KMS-11 (cell line): ENCODE measurements at regions not wholly inside any gene's neighbourhood (a gene's known extent, or its start where the extent isn't known, plus 50 kb on each side); places are given as distances from the start of the nearest gene placed in this dataset.

Experiments used
- H2AFZ ChIP-seq: fragments of 200-600 bp; sonication (generic); 2 replicates; pipeline ENCODE4 v1.6.1; 2016; ENCODE audit warnings: antibody characterized with exemption, mixed run types, low read depth
- H3K27ac ChIP-seq: fragments of 200-600 bp; sonication (generic); 2 replicates; pipeline ENCODE4 v1.6.1; 2016; ENCODE audit warnings: mild to moderate bottlenecking, mixed run types
- H3K27me3 ChIP-seq: fragments of 200-600 bp; sonication (generic); 2 replicates; pipeline ENCODE4 v1.6.1; 2017; ENCODE audit warnings: mild to moderate bottlenecking, low read depth, mixed run types, moderate library complexity; ENCODE audit not compliant: insufficient read depth
- H3K36me3 ChIP-seq: fragments of 200-600 bp; sonication (generic); 2 replicates; pipeline ENCODE4 v1.6.1; 2017; ENCODE audit warnings: mild to moderate bottlenecking, mixed run types; ENCODE audit not compliant: insufficient read depth
- H3K4me1 ChIP-seq: fragments of 200-600 bp; sonication (generic); 2 replicates; pipeline ENCODE4 v1.6.1; 2016; ENCODE audit warnings: mild to moderate bottlenecking, low read depth, mixed run types; ENCODE audit not compliant: poor library complexity, severe bottlenecking
- H3K4me2 ChIP-seq: fragments of 200-600 bp; sonication (generic); 2 replicates; pipeline ENCODE4 v1.7.0; 2016; ENCODE audit warnings: mild to moderate bottlenecking, mixed run types
- H3K4me3 ChIP-seq: fragments of 200-600 bp; sonication (generic); IDR thresholded peaks from 2 replicates; pipeline ENCODE4 v1.6.1; 2017; ENCODE audit warnings: low read depth, low read length, mixed read lengths; ENCODE audit not compliant: insufficient read depth
- H3K79me2 ChIP-seq: fragments of 200-600 bp; sonication (generic); 2 replicates; pipeline ENCODE4 v1.6.1; 2016; ENCODE audit warnings: low read depth, mixed run types; ENCODE audit not compliant: insufficient read depth
- H3K9ac ChIP-seq: fragments of 200-600 bp; sonication (generic); 2 replicates; pipeline ENCODE4 v1.6.1; 2016; ENCODE audit warnings: mild to moderate bottlenecking, mixed run types
- H4K20me1 ChIP-seq: fragments of 200-600 bp; sonication (generic); 2 replicates; pipeline ENCODE4 v1.6.1; 2016; ENCODE audit warnings: mild to moderate bottlenecking, mixed run types; ENCODE audit not compliant: insufficient read depth
- TF ChIP-seq, protein P1 (sequence below): fragments of 200-600 bp; sonication (generic); conservative IDR thresholded peaks from 2 replicates; pipeline ENCODE4 v1.6.1; 2017; ENCODE audit warnings: low read depth, mild to moderate bottlenecking, antibody characterized with exemption, low read length, moderate library complexity, mixed read lengths

DNA sequence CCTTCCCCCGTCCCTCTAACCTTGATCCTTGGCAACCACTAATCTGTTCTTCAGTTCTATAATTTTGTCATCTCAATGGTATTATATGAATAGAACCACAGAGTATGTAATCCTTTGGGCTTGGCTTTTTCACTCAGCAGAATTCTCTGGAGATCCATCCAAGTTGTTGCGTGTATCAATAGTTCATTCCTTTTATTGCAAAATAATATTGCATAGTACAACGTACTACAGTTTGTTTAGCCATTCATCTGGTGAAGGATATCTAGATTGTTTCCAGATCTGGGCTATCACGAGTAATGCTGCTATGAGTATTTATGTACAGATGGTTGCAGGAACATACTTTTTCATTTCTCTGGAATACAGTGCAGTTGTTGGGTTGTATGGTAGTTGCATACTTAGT, 76.2 kb downstream of the PLXNA1 start:
- Histone ChIP-seq H3K27me3 (no peaks in the 10 kb centered on the region; the same call in 1 of the 2 replicates), H3K79me2 (no peaks in the 10 kb centered on the region), H2AFZ (no peak overlapping the region), H3K9ac (no peak overlapping the region), H3K4me3 (no peak overlapping the region), H3K27ac (no peak overlapping the region), H4K20me1 (no peaks in the 10 kb centered on the region), H3K36me3 (no peaks in the 10 kb centered on the region), H3K4me1 (no peaks in the 10 kb centered on the region), H3K4me2 (no peak overlapping the region)
- TF ChIP-seq, protein P1, sequence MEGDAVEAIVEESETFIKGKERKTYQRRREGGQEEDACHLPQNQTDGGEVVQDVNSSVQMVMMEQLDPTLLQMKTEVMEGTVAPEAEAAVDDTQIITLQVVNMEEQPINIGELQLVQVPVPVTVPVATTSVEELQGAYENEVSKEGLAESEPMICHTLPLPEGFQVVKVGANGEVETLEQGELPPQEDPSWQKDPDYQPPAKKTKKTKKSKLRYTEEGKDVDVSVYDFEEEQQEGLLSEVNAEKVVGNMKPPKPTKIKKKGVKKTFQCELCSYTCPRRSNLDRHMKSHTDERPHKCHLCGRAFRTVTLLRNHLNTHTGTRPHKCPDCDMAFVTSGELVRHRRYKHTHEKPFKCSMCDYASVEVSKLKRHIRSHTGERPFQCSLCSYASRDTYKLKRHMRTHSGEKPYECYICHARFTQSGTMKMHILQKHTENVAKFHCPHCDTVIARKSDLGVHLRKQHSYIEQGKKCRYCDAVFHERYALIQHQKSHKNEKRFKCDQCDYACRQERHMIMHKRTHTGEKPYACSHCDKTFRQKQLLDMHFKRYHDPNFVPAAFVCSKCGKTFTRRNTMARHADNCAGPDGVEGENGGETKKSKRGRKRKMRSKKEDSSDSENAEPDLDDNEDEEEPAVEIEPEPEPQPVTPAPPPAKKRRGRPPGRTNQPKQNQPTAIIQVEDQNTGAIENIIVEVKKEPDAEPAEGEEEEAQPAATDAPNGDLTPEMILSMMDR: no peak

DNA sequence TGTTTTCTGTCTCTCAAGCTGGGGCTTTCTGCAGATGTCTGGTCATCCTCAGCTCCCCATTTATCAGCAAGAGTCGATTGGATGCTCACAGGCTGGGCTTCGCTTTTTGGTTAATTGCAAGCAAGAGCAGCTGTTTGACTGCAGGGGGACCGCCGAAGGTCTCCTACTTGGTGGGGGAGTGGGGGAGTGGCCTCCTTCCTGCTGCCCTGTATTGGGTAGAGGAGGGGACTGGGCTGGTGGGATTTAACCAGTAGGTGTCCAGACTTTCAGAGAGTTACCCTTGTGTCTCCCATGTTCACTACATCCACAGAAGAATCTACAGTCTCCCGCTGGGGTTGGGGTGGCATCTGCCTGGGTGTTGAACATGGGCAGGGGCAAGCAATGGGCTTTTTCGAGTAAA, 78.7 kb downstream of the PLXNA1 start:
- Histone ChIP-seq H3K4me2 (no peak overlapping the region), H2AFZ (no peak overlapping the region), H3K27me3 (no peaks in the 10 kb centered on the region; the same call in 1 of the 2 replicates), H3K27ac (no peak overlapping the region), H3K79me2 (no peaks in the 10 kb centered on the region), H3K36me3 (no peaks in the 10 kb centered on the region), H3K9ac (no peak overlapping the region), H3K4me3 (no peak overlapping the region), H4K20me1 (no peaks in the 10 kb centered on the region), H3K4me1 (no peaks in the 10 kb centered on the region)
- TF ChIP-seq, protein P1: no peak

DNA sequence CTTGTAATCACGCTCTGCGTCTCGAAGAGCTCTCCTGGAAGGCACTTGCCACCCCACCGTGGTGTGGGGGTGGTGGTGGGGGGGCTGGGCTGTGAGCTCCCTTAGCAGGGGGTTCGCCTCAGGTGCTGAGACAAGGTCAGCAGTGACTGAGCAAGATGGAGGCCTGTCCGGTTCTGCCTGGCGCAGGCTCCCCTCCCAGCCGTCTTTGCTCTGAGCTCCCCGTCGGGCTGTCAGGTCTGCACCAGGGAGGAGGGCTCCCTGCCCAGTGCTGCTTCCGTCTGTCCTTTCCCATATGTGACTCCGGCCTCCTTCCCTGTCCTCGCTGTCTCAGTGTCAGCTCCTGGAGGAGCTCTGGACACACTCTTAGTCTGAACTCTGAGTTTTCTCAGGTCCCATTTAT, 80.0 kb downstream of the PLXNA1 start:
- no peaks in the 10 kb centered on the region for H3K79me2 ChIP-seq
- no peaks in the 10 kb centered on the region for H3K4me1 ChIP-seq
- TF ChIP-seq, protein P1: no peak
- H3K27ac ChIP-seq: no peak overlapping the region
- no peaks in the 10 kb centered on the region; the same call in 1 of the 2 replicates for H3K27me3 ChIP-seq
- no peak overlapping the region for H3K9ac ChIP-seq
- no peaks in the 10 kb centered on the region for H3K36me3 ChIP-seq
- H2AFZ ChIP-seq: no peak overlapping the region
- H4K20me1 ChIP-seq: no peaks in the 10 kb centered on the region
- H3K4me2 ChIP-seq: no peak overlapping the region
- no peak overlapping the region for H3K4me3 ChIP-seq

DNA sequence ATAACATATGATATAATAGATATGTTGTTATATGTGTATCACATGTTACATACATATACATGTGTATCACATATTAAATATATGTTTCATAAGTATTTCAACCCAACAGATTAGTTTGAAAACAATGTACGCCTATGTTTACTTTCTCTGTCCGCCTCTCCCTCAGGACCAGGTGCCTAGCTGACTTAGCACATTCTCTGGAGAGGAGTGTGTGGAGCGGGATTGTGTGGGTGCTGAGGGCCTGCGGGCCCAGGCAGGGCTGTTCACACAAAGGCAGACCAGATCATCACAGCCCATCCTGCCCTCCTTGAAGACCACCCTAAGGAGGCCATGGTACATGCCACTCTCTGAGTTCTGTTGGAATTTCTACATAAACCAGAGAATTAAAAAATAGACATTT, 81.0 kb downstream of the PLXNA1 start:
- Histone ChIP-seq H3K4me1 (no peaks in the 10 kb centered on the region), H4K20me1 (no peaks in the 10 kb centered on the region), H3K27me3 (no peaks in the 10 kb centered on the region), H3K36me3 (no peaks in the 10 kb centered on the region), H3K79me2 (no peaks in the 10 kb centered on the region), H3K27ac (no peak overlapping the region), H2AFZ (no peak overlapping the region), H3K9ac (no peak overlapping the region), H3K4me3 (no peak overlapping the region), H3K4me2 (no peak overlapping the region)
- TF ChIP-seq, protein P1: no peak
